ENCODE measurements at regions not wholly inside any gene's neighbourhood (a gene's known extent, or its start where the extent isn't known, plus 50 kb on each side); places are given as distances from the start of the nearest gene placed in this dataset.

DNA sequence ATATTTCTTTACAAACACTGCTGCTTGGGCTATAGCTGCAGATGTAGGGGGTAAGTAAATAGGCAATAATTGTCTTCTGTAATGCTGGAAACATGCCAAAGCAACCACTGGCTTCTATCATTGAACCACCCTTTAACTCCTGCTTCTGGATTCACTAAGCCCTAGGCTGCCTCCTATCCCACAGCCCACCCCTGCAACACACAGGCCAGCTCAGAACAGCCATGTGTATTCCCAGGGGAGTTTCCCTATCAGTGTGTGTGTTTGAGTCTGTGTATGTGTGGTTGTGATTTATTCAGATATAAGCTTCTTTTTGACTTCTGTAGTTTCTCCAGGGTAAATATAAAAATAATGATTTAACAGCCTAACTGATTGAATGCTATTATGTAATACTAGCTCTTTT, 291.3 kb downstream of the PCDH10 start:
- TF ChIP-seq, protein P1, sequence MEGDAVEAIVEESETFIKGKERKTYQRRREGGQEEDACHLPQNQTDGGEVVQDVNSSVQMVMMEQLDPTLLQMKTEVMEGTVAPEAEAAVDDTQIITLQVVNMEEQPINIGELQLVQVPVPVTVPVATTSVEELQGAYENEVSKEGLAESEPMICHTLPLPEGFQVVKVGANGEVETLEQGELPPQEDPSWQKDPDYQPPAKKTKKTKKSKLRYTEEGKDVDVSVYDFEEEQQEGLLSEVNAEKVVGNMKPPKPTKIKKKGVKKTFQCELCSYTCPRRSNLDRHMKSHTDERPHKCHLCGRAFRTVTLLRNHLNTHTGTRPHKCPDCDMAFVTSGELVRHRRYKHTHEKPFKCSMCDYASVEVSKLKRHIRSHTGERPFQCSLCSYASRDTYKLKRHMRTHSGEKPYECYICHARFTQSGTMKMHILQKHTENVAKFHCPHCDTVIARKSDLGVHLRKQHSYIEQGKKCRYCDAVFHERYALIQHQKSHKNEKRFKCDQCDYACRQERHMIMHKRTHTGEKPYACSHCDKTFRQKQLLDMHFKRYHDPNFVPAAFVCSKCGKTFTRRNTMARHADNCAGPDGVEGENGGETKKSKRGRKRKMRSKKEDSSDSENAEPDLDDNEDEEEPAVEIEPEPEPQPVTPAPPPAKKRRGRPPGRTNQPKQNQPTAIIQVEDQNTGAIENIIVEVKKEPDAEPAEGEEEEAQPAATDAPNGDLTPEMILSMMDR (IDR thresholded peaks at IDR 0.05) = no peak
- TF ChIP-seq ZFX (IDR thresholded peaks at IDR 0.05; ENCODE audit: borderline replicate concordance) = no peak

Data from 22Rv1 (cell line).